HG02884 (cell line): ENCODE measurements at regions not wholly inside any gene's neighbourhood (a gene's known extent, or its start where the extent isn't known, plus 50 kb on each side); places are given as distances from the start of the nearest gene placed in this dataset.

ENCODE experiments used
- ATAC-seq: cut with Tn5 transposase; IDR thresholded peaks from one replicate; pipeline ENCODE4 v1.9.1; 2021; ENCODE audit warnings: mild to moderate bottlenecking, moderate library complexity; ENCODE audit not compliant: unreplicated experiment

DNA sequence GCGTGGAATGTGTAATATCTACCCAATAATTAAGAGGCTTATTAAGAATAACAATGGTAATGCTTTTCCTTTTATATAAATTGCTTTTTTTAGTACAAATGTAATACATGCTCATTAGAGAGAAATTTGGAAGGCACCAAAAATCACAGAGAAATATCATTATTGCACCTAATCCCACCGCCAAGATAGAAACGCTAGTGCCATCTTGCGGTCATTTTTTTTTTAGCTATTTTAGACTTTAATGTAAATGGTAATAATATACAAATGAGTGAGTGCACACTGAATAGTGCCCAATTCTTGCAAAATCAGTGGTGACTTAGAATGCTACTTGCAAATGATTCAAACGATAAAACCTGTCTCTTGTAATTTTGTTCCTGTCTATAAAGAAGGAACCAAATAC is 576.8 kb upstream of the TMEM132C start:
- ATAC-seq = no peak

DNA sequence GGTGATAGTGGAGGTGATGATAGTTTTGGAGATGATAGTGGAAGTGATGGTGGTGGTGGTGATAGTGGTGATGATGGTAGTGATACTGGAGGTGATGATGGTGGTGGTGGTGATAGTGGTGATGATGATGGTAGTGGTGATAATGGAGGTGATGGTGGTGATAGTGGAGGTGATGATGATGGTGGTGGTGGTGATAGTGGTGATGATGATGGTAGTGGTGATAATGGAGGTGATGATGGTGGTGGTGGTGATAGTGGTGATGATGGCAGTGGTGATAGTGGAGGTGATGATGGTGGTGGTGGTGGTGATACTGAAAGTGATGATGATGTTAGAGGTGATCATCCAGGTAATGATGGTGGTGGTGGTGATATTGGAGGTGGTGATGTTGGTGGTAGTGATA is 570.0 kb upstream of the TMEM132C start:
- no peak for ATAC-seq

- ATAC-seq = no peak
Measured at GRCh38 chr12:127703026-127703425, 563.9 kb upstream of the TMEM132C start.

GRCh38 chr12:127711108-127711507 is 555.9 kb upstream of the TMEM132C start:
- ATAC-seq = no peak

- no peak for ATAC-seq
Measured at GRCh38 chr12:127712561-127712960, 554.4 kb upstream of the TMEM132C start.

GRCh38 chr12:127716166-127716565 is 550.8 kb upstream of the TMEM132C start:
- ATAC-seq = no peak

GRCh38 chr12:127717278-127717677 is 549.7 kb upstream of the TMEM132C start:
- ATAC-seq = no peak

- ATAC-seq = no peak
Measured at GRCh38 chr12:127720334-127720733, 546.6 kb upstream of the TMEM132C start.

DNA sequence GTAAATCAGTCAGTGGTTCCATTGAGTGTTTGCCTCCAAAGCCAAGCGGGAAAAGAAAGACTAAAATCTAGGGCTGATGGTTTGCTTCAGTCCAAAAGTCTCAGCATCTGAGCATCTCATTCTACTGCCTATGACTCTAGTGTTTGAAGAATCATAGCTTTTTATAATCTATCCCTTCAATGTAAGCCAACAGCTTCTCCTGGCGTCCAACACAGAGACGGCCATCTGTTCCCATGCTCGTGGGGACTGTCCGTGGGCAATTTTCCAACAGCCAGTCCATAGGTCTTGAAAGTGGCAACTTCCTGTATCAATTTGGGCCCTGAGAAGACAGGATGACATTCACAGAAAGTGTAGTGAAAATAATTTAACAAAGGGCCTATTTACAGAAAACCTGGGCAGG is 544.4 kb upstream of the TMEM132C start:
- ATAC-seq = no peak

DNA sequence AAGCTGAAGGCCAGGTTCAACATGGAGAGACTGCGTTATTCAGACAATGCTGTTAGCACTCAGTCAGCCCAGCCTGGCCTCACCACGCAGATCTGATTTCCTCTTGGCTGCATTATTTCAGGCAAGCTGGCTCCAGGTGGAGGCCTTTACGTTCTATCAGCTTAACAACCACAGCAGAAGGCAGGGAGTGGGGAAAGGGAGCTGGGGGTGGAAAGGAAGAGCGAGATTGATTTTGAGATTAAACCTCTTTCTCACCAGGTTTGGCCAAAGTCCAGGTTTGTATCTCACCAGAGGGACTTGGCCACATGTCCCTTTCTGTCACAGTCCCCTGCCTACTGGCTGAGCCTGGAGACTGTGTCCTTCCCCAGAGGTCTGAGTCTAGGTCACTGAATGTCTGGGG is 543.7 kb upstream of the TMEM132C start:
- ATAC-seq = no peak

DNA sequence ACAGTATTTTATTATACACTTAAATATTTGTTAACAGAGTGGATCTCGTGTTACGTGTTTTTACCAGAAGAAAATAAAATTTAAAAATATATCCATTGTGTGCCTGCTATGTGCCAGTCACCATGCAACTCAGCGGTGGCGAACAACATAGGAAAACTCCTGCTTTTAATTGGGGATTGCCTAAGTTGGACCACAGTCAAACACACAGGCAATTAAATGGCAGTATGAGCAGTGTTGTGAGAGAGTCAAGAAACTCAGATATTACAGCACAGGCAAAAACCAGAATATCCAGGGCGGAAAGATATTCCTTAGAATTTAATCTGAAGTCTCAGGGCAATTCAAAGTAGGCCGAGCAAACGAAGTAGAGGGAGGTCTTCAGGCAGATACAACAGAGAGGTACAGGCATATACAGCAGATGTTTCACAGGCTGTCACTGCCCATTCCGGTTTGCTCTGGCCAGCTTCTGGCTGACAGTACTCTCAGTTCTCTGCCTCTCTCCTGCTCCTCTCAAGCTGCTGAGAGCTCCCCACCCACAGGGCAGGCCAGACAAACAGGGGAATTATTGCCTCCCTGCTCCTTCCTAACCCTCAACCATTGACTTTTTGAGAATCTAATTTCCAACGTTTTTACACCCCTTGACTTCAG is 540.2 kb upstream of the TMEM132C start:
- no peak for ATAC-seq

DNA sequence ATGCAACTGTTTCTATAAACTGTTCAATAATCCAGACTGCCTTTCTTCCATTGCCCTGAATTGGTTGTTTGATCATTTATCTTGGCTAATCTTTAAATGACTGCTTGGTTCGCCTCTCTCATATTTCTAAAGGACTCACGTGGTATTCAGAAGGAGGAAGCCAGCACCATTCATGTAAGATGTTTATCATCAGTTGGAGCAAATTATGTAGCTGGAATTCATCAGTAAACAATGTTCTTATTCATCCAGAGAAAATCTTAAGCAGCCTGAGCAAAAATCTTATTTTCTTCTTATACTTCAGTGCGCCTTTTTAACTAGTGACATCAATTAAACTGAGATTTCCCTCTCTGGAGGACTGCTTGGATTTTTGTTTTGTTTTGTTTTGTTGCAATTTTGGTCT is 538.7 kb upstream of the TMEM132C start:
- ATAC-seq = no peak

DNA sequence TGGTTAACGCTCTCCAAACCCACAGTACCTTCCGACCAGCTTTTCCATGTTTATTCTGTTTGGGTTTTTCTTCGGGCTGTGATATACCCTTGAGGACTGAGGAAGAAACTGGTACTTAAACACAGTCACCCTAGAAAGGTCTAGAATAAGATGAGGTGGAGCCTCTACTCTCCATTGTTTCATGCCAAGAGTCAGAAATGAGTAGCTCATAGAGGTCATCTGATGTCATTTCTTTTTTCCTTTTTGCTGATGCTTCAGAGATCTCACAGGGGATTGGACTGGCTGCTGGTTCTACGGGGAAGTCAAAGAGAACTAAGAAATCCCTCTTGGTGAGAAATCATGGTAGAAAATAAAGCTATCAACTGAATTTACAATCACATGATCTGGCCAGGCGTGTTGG is 538.2 kb upstream of the TMEM132C start:
- no peak for ATAC-seq

DNA sequence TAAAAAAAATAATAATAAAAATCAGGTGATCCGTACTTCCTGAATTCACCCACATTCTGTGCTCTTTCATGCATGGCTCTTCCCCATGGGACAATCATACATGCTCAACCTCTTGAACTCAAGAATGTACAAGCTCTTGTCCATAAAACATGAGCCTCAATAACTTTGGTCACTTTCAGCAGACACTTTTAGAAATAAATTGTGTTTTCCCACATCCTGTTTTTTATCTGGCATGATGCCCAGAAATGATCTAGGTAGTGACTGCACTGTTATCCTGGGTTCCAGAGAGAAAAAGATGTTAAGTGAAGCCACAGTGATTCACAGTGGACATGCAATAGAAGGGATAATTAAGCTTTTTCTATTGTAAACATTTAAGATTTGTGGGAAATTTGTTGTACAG is 537.6 kb upstream of the TMEM132C start:
- no peak for ATAC-seq

DNA sequence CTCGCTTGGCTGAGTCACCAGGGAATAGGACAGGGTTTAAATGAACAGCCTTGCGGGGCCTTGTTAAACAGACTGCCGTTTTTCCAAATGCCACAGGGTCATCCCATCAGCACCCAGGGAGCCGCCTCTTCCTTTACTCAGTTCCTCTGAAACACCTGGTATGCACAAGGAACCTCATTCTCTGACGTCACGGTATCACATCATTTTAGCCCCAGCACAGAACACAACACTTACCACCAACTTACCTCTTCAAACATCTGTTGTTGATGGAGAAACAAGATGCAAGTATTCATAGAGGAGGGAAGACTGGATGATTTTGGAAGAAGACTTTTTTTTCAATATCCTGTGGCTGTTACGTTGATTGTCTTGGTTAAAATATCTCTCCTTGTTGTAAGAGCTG is 535.3 kb upstream of the TMEM132C start:
- ATAC-seq = no peak

- no peak for ATAC-seq
Measured at GRCh38 chr12:127742231-127742630, 524.7 kb upstream of the TMEM132C start.

- no peak for ATAC-seq
Measured at GRCh38 chr12:127745469-127746212, 521.3 kb upstream of the TMEM132C start.

GRCh38 chr12:127749416-127749815 is 517.6 kb upstream of the TMEM132C start:
- no peak for ATAC-seq

DNA sequence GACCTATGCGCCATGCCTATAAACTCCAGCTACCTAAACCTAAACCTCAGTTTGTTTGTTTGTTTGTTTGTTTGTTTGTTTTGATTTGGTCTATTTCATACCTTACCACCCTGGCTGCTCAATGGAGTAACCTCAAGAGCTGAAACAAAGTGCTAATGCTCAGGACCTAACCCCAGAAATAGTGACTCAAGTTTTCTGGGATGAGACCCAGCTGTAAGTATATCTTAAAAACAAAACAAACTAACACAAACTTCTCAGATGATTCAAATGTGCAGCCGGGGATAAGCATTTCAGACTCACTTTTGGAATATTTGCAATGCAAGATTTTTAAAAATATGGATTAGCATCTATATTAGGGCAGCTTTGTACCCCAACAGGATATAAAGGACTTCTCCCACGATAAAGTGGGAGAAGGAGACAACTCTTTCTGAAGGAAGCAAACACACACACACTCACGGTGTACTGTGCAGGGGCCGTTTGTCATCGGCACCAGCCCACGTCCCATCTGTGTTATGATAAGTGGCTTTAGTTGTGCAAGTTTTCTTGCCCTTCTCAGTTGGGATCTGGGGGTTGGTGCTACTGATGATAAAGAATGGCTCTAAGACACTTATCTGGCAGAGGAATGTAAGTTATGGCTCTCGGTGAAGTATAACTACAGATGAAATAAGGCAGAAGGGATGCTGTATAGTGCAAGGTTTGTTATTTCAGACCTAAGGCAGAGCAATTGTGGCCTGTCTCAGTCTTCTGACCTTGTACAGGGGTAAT is 516.7 kb upstream of the TMEM132C start:
- no peak for ATAC-seq

DNA sequence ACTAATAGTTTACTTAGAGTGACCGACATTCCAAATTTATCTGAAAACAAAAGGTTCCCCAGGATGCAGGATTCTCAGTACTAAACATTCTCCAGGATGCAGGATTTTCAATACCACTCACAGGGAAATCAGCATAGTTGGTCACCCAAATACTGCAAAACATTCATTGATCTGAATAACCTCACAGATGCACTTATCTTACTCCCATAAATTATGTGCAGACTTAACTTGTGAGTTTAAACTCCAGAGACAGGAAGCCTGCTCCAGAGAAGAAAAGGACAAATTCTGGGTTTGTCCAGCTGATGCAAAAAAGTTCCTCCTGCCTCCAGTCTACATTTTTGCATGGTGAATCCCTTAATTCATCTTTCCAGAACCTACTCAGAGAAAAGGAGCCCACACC is 514.2 kb upstream of the TMEM132C start:
- no peak for ATAC-seq

- ATAC-seq = no peak
Measured at GRCh38 chr12:127760357-127760756, 506.6 kb upstream of the TMEM132C start.

DNA sequence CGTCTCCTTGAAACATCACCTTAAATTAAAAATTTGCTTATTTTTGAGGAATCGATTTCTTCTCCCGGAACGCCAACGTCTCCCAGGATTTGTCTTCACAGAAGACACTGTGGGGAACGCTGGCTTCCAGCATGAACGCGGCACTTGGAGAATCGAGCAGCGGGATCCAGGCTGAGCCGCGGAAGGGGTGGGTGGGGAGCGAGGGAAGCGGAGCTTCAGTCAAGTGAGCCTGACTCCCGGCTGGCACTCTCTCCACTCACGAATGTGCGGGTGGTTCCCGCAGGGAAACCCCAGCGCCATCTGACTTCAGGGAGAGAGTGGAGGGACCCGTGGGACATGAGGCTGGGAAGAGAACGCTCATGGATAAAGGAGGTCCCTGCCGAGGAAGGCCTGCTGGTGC is 506.0 kb upstream of the TMEM132C start:
- ATAC-seq = no peak
